Mammary epithelial cell (primary cell): ENCODE measurements at regions not wholly inside any gene's neighbourhood (a gene's known extent, or its start where the extent isn't known, plus 50 kb on each side); places are given as distances from the start of the nearest gene placed in this dataset.

Experiments used
- CTCF ChIP-seq, 2 donors: IDR thresholded peaks in 1 of 2; conservative IDR thresholded peaks in 1 of 2; 2 replicates each; pipeline ENCODE4 v1.5.1; 2011 to 2012; ENCODE audit warnings: inconsistent platforms in 2 of 2, low read length in 2 of 2, mild to moderate bottlenecking in 2 of 2, control low read depth in 1 of 2, low read depth in 1 of 2; ENCODE audit not compliant: insufficient read depth in 1 of 2; ENCODE audit errors: extremely low read depth in 1 of 2
- EZH2 ChIP-seq: IDR thresholded peaks from 2 replicates; pipeline ENCODE4 v1.6.1; 2012; ENCODE audit warnings: low read length, inconsistent platforms, borderline replicate concordance

- TF ChIP-seq CTCF (conservative IDR thresholded peaks at IDR 0.05 in 1 of 2, IDR thresholded peaks at IDR 0.05 in 1 of 2; ENCODE audit: extremely low read depth in 1 of 2, insufficient read depth in 1 of 2, low read depth in 1 of 2, low read length in 2 of 2) (no peak), EZH2 (no peak)
These were observed 396.9 kb upstream of the EYS start for GRCh38 chr6:66103954-66104353.
